ENCODE measurements at regions not wholly inside any gene's neighbourhood (a gene's known extent, or its start where the extent isn't known, plus 50 kb on each side); places are given as distances from the start of the nearest gene placed in this dataset.

GRCh38 chr11:19405966-19406365 is 165.2 kb upstream of the E2F8 start:
- TF ChIP-seq CTCF (conservative IDR thresholded peaks at IDR 0.05) (no peak; the same call in 1 of the 2 replicates), ZFX (IDR thresholded peaks at IDR 0.05) (no peak)
- H3K27ac ChIP-seq = no peak overlapping the region

DNA sequence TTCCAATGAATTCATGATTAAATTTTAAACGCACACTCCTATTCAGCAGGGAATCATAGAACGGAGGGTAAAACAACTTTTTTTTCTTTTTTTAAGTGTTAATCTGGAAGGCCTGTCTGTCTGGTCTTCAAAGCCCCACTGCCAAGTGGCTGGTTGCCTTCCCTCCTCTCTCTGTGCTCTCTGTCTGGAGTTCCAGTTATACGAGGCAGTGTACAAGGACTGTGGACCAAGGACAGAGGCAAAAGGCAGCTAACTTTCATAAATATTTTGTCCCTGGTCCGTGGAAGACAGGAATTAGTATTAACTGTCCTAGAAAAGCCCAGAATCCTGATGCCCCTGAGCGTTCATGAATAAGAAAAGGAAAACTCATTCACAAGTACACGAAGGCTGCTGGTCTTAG is 164.0 kb upstream of the E2F8 start:
- no peak for TF ChIP-seq CTCF (conservative IDR thresholded peaks at IDR 0.05)
- no peak for TF ChIP-seq ZFX (IDR thresholded peaks at IDR 0.05)
- H3K27ac ChIP-seq = no peak overlapping the region

GRCh38 chr11:19403196-19403895 is 162.6 kb upstream of the E2F8 start:
- no peak overlapping the region for H3K27ac ChIP-seq
- TF ChIP-seq ZFX (IDR thresholded peaks at IDR 0.05) = no peak
- TF ChIP-seq CTCF (conservative IDR thresholded peaks at IDR 0.05) = no peak

- H3K27ac ChIP-seq = no peak overlapping the region
- no peak for TF ChIP-seq ZFX (IDR thresholded peaks at IDR 0.05)
- no peak for TF ChIP-seq CTCF (conservative IDR thresholded peaks at IDR 0.05)
Measured at GRCh38 chr11:19400296-19400695, 159.6 kb upstream of the E2F8 start.

- no peak overlapping the region for H3K27ac ChIP-seq
- TF ChIP-seq CTCF (conservative IDR thresholded peaks at IDR 0.05) = no peak
- TF ChIP-seq ZFX (IDR thresholded peaks at IDR 0.05) = no peak
Measured at GRCh38 chr11:19398772-19399527, 158.2 kb upstream of the E2F8 start.

GRCh38 chr11:19398273-19398672 is 157.5 kb upstream of the E2F8 start:
- H3K27ac ChIP-seq = no peak overlapping the region

More at GRCh38 chr11:19398273-19398672, 157.5 kb upstream of the E2F8 start:
- no peak for TF ChIP-seq ZFX (IDR thresholded peaks at IDR 0.05)
- no peak for TF ChIP-seq CTCF (conservative IDR thresholded peaks at IDR 0.05)

Measured in C4-2B (cell line).